Endothelial cell of umbilical vein (primary cell): ENCODE measurements at regions not wholly inside any gene's neighbourhood (a gene's known extent, or its start where the extent isn't known, plus 50 kb on each side); places are given as distances from the start of the nearest gene placed in this dataset.

Experiments used
- BruUV-seq: library from RNA; stranded (reverse); fragments of 400-500 nt; replicated peaks from 2 replicates; lab custom pipeline; 2021; lab: Mats Ljungman, UMichigan
- CTCF ChIA-PET: fragments of 300-600, 350-600 bp; sonication (Branson Sonifier 250); formaldehyde crosslinking; loops from one replicate; lab custom pipeline; 2021; ENCODE audit warnings: antibody characterized with exemption, inconsistent platforms; lab: Charles Lee
- POLR2A ChIA-PET: fragments of 300-600, 350-600 bp; sonication (Branson Sonifier 250); formaldehyde crosslinking; loops from one replicate; lab custom pipeline; 2021; ENCODE audit warnings: antibody characterized with exemption, inconsistent platforms; lab: Charles Lee
- DNase-seq: peaks from one replicate; pipeline ENCODE4 v3.0.0-alpha.2; 2011; ENCODE audit warnings: low read depth, low spot score
- FAIRE-seq: peaks from 2 replicates; lab custom pipeline; 2011; peaks lifted over from hg19 to GRCh38; lab: Jason Lieb, UNC
- H2AFZ ChIP-seq: 2 replicates; pipeline ENCODE4 v1.6.0; 2012; ENCODE audit warnings: low read depth, low read length, control low read depth, inconsistent platforms
- H3K27ac ChIP-seq: 2 replicates; pipeline ENCODE4 v1.5.1; 2011; ENCODE audit warnings: low read depth, mild to moderate bottlenecking, control low read depth, low read length, moderate library complexity; ENCODE audit not compliant: insufficient read depth
- H3K27me3 ChIP-seq, 2 experiments: 2 replicates each; pipeline versions ENCODE4 v1.6.0 to v1.6.1; 2011; ENCODE audit warnings: low read length in 2 of 2, mixed read lengths in 1 of 2; ENCODE audit not compliant: control insufficient read depth in 2 of 2, insufficient read depth in 2 of 2
- H3K36me3 ChIP-seq, 2 experiments: 2 replicates in 1 of 2; 3 replicates in 1 of 2; pipeline ENCODE4 v1.5.1; 2011; ENCODE audit warnings: low read length in 2 of 2, mild to moderate bottlenecking in 1 of 2, moderate library complexity in 1 of 2; ENCODE audit not compliant: control insufficient read depth in 2 of 2, insufficient read depth in 2 of 2; ENCODE audit errors: extremely low read depth in 1 of 2
- H3K4me1 ChIP-seq: 3 replicates; pipeline ENCODE4 v1.5.1; 2011; ENCODE audit warnings: mild to moderate bottlenecking, low read length; ENCODE audit not compliant: control insufficient read depth, insufficient read depth; ENCODE audit errors: extremely low read depth
- H3K4me2 ChIP-seq: 2 replicates; pipeline ENCODE4 v1.6.1; 2011; ENCODE audit warnings: low read length, control low read depth, mixed read lengths; ENCODE audit not compliant: insufficient read depth
- H3K4me3 ChIP-seq, 3 experiments: fragments of 200-600 bp in 1 of 3; sonication (generic), shearing (Covaris generic) in 1 of 3; replicated peaks in 1 of 3; 2 replicates each; pipeline ENCODE4 v1.5.1; 2011 to 2016; ENCODE audit warnings: control low read depth in 3 of 3, low read length in 3 of 3, mild to moderate bottlenecking in 2 of 3, inconsistent platforms in 1 of 3, low read depth in 1 of 3, moderate library complexity in 1 of 3; ENCODE audit not compliant: insufficient read depth in 1 of 3
- H3K79me2 ChIP-seq: 2 replicates; pipeline ENCODE4 v1.6.0; 2012; ENCODE audit warnings: low read length, inconsistent platforms; ENCODE audit not compliant: control insufficient read depth, insufficient read depth
- H3K9ac ChIP-seq: replicated peaks from 2 replicates; pipeline ENCODE3; 2011; ENCODE audit warnings: low read length, control low read depth; ENCODE audit not compliant: insufficient read depth; ENCODE audit errors: extremely low read depth
- H3K9me1 ChIP-seq: replicated peaks from 3 replicates; pipeline ENCODE4 v1.6.0; 2011; ENCODE audit warnings: mild to moderate bottlenecking, low read length; ENCODE audit not compliant: control insufficient read depth, insufficient read depth; ENCODE audit errors: extremely low read depth
- H3K9me3 ChIP-seq: replicated peaks from 2 replicates; pipeline ENCODE4 v1.5.1; 2012; ENCODE audit warnings: low read length, inconsistent platforms; ENCODE audit not compliant: control insufficient read depth, insufficient read depth
- H4K20me1 ChIP-seq: replicated peaks from 2 replicates; pipeline ENCODE3; 2011; ENCODE audit warnings: mild to moderate bottlenecking, low read length; ENCODE audit not compliant: control insufficient read depth, insufficient read depth; ENCODE audit errors: extremely low read depth
- EZH2 ChIP-seq: IDR thresholded peaks from 2 replicates; pipeline ENCODE4 v1.6.1; 2012; ENCODE audit warnings: borderline replicate concordance, low read depth, mild to moderate bottlenecking, moderate library complexity, low read length, inconsistent platforms; ENCODE audit not compliant: severe bottlenecking
- FOS ChIP-seq: IDR thresholded peaks from 2 replicates; pipeline ENCODE4 v1.6.1; 2011; ENCODE audit warnings: mild to moderate bottlenecking, low read length, moderate library complexity, borderline replicate concordance; ENCODE audit not compliant: insufficient read depth
- GATA2 ChIP-seq: IDR thresholded peaks from 2 replicates; pipeline ENCODE4 v1.7.0; 2011; ENCODE audit warnings: low read depth, mild to moderate bottlenecking, moderate library complexity, mixed read lengths, low read length; ENCODE audit not compliant: insufficient read length, insufficient read depth
- JUN ChIP-seq: IDR thresholded peaks from 2 replicates; pipeline ENCODE4 v1.6.1; 2011; ENCODE audit warnings: borderline replicate concordance, low read depth; ENCODE audit not compliant: insufficient read length, insufficient read depth
- MAX ChIP-seq: IDR thresholded peaks from 2 replicates; pipeline ENCODE4 v1.6.1; 2011; ENCODE audit not compliant: insufficient read depth, insufficient read length
- MYC ChIP-seq: IDR thresholded peaks from one replicate; pipeline ENCODE4 v1.6.1; 2011; ENCODE audit warnings: mild to moderate bottlenecking, low read depth, low read length
- POLR2A ChIP-seq: IDR thresholded peaks from 2 replicates; pipeline ENCODE4 v1.6.1; 2012; ENCODE audit warnings: low read depth, mild to moderate bottlenecking, control low read depth, low read length
- POLR2AphosphoS5 ChIP-seq: IDR thresholded peaks from 2 replicates; pipeline ENCODE4 v1.6.1; 2012; ENCODE audit warnings: low read depth, mild to moderate bottlenecking, control low read depth, low read length, moderate library complexity; ENCODE audit not compliant: insufficient read depth
- dilution Hi-C: fragments of 300-500 bp; cut with MboI; formaldehyde crosslinking; loops from one replicate; pipeline ENCODE4 v1.15.0; 2019; ENCODE audit warnings: low sequenced_read_pairs; ENCODE audit not compliant: extremely low pct_ligation_motif_present
- intact Hi-C: fragments of 100-400 bp; cut with micrococcal nuclease; formaldehyde crosslinking; loops from one replicate; pipeline ENCODE4 v1.10.0; 2022
- TF ChIP-seq, protein P1 (sequence below), 2 donors: IDR thresholded peaks; 1 replicate in 1 of 2; 2 replicates in 1 of 2; pipeline ENCODE4 v1.5.1; 2011; ENCODE audit warnings: low read length in 2 of 2, mild to moderate bottlenecking in 2 of 2, moderate library complexity in 2 of 2, control low read depth in 1 of 2, inconsistent platforms in 1 of 2, low read depth in 1 of 2; ENCODE audit not compliant: insufficient read depth in 1 of 2; ENCODE audit errors: extremely low read depth in 1 of 2

- intact Hi-C loops (no loop called here), dilution Hi-C loops (no loop called here)
- DNase-seq (no peak), FAIRE-seq (no peak)
- Histone ChIP-seq H2AFZ (no peak overlapping the region), H3K27ac (no peak overlapping the region), H3K4me1 (no peaks in the 10 kb centered on the region), H3K36me3 (no peaks in the 10 kb centered on the region), H3K79me2 (no peaks in the 10 kb centered on the region), H3K9me3 (no peaks in the 10 kb centered on the region), H3K9me1 (no peaks in the 10 kb centered on the region), H3K27me3 (no peaks in the 10 kb centered on the region), H3K4me3 (no peak overlapping the region), H4K20me1 (no peaks in the 10 kb centered on the region), H3K9ac (no peak overlapping the region), H3K4me2 (no peak overlapping the region)
- POLR2A ChIA-PET: no interaction called here
- CTCF ChIA-PET: no interaction called here
- no TSS peak for BruUV-seq
- TF ChIP-seq POLR2AphosphoS5 (no peak), MYC (no peak), MAX (no peak)
Measured at GRCh38 chr18:1133541-1133940, 228.9 kb downstream of the ADCYAP1 start.

GRCh38 chr18:1147730-1148129 lies 243.1 kb downstream of the ADCYAP1 start:
- Histone ChIP-seq H3K79me2 (no peaks in the 10 kb centered on the region), H3K4me3 (no peak overlapping the region), H3K27ac (no peak overlapping the region), H3K27me3 (no peaks in the 10 kb centered on the region), H3K4me1 (no peaks in the 10 kb centered on the region), H3K9ac (no peak overlapping the region), H4K20me1 (no peaks in the 10 kb centered on the region), H3K4me2 (no peak overlapping the region), H2AFZ (no peak overlapping the region), H3K9me3 (no peaks in the 10 kb centered on the region), H3K36me3 (no peaks in the 10 kb centered on the region), H3K9me1 (no peaks in the 10 kb centered on the region)
- no peak for DNase-seq
- ChIA-PET CTCF (no interaction called here), POLR2A (no interaction called here)
- dilution Hi-C loops: no loop called here
- no TSS peak for BruUV-seq
- no peak for FAIRE-seq
- intact Hi-C loops: no loop called here
- no peak for TF ChIP-seq EZH2
- TF ChIP-seq JUN: no peak
- no peak for TF ChIP-seq FOS
- TF ChIP-seq, protein P1, sequence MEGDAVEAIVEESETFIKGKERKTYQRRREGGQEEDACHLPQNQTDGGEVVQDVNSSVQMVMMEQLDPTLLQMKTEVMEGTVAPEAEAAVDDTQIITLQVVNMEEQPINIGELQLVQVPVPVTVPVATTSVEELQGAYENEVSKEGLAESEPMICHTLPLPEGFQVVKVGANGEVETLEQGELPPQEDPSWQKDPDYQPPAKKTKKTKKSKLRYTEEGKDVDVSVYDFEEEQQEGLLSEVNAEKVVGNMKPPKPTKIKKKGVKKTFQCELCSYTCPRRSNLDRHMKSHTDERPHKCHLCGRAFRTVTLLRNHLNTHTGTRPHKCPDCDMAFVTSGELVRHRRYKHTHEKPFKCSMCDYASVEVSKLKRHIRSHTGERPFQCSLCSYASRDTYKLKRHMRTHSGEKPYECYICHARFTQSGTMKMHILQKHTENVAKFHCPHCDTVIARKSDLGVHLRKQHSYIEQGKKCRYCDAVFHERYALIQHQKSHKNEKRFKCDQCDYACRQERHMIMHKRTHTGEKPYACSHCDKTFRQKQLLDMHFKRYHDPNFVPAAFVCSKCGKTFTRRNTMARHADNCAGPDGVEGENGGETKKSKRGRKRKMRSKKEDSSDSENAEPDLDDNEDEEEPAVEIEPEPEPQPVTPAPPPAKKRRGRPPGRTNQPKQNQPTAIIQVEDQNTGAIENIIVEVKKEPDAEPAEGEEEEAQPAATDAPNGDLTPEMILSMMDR (IDR thresholded peaks at IDR 0.05; ENCODE audit: extremely low read depth in 1 of 2, insufficient read depth in 1 of 2, low read depth in 1 of 2, low read length in 2 of 2): no peak
- no peak for TF ChIP-seq POLR2A
- TF ChIP-seq MAX: no peak
- no peak for TF ChIP-seq MYC
- no peak for TF ChIP-seq GATA2
- TF ChIP-seq POLR2AphosphoS5: no peak
